Skeletal muscle satellite cell (primary cell): ENCODE measurements at regions not wholly inside any gene's neighbourhood (a gene's known extent, or its start where the extent isn't known, plus 50 kb on each side); places are given as distances from the start of the nearest gene placed in this dataset.

Experiments used
- H3K27me3 ChIP-seq: 2 replicates; pipeline ENCODE4 v1.7.0; 2013; ENCODE audit warnings: low read length; ENCODE audit not compliant: control insufficient read depth, insufficient read depth
- H3K36me3 ChIP-seq: 2 replicates; pipeline ENCODE4 v1.7.0; 2013; ENCODE audit warnings: mild to moderate bottlenecking, control low read depth, low read length; ENCODE audit not compliant: insufficient read depth
- H3K4me1 ChIP-seq: 2 replicates; pipeline ENCODE4 v1.7.0; 2013; ENCODE audit warnings: low read length; ENCODE audit not compliant: control insufficient read depth, insufficient read depth
- H3K4me2 ChIP-seq: 2 replicates; pipeline ENCODE4 v1.7.0; 2013; ENCODE audit warnings: mild to moderate bottlenecking, low read length
- H3K4me3 ChIP-seq: 2 replicates; pipeline ENCODE4 v1.7.0; 2013; ENCODE audit warnings: low read length
- H3K9ac ChIP-seq: 2 replicates; pipeline ENCODE4 v1.7.0; 2013; ENCODE audit warnings: mild to moderate bottlenecking, low read depth, low read length, moderate library complexity
- H3K9me3 ChIP-seq: replicated peaks from 2 replicates; pipeline ENCODE4 v1.7.0; 2013; ENCODE audit warnings: mild to moderate bottlenecking, control low read depth, low read length

DNA sequence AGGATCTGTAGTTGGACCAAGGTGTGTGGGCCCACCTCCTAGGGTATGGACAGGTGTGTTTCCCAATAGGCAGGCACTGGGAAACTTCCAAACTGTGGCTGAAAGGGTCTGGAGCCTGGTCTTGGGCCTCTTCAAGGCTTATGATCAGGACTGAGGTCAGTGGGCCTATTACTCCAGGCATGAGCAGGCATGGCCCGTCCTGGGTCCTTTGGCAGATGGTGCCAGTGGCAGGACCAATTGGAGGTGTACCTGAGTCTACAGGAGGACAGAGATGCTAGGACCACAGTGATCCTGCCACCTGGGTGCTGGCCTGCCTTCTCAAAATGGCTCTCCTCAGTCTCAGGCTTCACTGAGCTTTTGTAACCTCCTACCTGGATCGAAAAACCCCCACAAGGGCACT is 95.4 kb downstream of the RAB18 start:
- H3K36me3 ChIP-seq = no peaks in the 10 kb centered on the region
- no peak overlapping the region for H3K9ac ChIP-seq
- H3K4me3 ChIP-seq = no peak overlapping the region
- H3K27me3 ChIP-seq = no peaks in the 10 kb centered on the region
- no peak overlapping the region for H3K4me2 ChIP-seq
- no peaks in the 10 kb centered on the region for H3K4me1 ChIP-seq
- H3K9me3 ChIP-seq = no peaks in the 10 kb centered on the region

DNA sequence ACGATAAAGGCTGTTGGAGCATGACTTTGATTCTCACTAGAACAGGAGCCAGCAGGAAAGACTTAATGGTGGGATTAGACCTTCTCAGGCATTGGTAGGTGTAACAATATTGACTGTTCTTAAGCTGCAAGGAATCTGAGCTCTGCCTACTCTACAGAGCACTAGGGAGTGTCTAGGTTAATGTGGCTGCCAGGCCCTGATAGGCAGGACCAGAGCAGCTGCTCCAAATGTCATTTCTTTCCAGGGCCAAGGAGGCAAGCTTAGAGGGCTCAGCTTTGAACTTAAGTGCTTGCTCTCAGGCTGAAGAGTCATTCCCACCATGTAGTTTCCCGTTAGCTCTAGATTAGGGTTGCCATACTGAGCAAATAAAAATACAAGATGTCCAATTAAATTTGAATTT is 96.8 kb downstream of the RAB18 start:
- Histone ChIP-seq H3K27me3 (no peaks in the 10 kb centered on the region), H3K36me3 (no peaks in the 10 kb centered on the region), H3K4me3 (no peak overlapping the region), H3K9ac (no peak overlapping the region), H3K4me1 (no peaks in the 10 kb centered on the region), H3K9me3 (no peaks in the 10 kb centered on the region), H3K4me2 (no peak overlapping the region)

DNA sequence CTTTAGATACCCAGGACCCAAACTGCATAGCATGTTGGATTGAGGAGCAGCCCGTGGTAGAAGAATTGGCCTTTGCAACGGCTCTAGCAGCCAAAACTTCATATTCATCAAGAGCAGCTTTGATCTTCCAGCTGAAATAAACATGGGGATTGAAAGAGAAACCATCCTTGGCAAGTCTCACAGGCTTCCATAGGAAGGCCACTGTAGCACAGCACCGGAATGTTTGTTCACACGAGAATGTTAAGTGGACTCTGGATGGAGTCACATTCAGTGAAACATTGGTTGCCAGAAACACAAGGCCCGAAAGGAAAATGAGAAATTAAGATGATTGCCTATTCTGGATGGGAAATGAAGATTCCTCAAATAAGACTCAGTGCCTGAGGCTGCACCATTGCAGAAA is 97.4 kb downstream of the RAB18 start:
- no peaks in the 10 kb centered on the region for H3K9me3 ChIP-seq

DNA sequence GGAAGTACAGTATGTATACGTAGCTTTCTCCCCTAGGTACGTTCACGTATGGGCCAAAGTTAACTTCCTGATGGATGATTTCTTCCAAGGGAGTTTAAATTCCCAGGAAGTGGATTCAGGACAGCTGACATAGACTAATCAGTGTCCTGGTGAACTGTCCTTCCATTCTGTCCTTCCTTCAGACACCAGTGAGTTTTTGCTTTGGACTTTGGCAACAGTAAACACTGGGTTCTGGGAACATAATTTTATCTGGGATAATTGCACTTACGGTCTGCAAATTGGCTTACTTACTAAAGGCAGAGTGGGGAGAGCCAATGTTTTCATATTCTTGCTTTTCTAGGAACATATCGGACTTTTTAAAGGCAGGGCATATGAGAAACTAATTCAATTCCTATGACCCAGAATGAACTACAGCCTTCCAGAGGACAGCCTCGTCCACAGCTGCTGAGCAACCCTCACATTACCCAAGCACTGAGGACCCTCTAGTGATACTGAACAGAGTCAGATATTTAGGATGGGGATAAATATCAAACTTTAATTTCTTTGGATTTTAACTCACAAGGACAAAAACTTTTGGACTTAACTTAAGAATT is 97.9 kb downstream of the RAB18 start:
- no peaks in the 10 kb centered on the region for H3K36me3 ChIP-seq
- H3K9ac ChIP-seq = no peak overlapping the region
- no peaks in the 10 kb centered on the region for H3K27me3 ChIP-seq
- H3K4me3 ChIP-seq = no peak overlapping the region
- no peaks in the 10 kb centered on the region for H3K4me1 ChIP-seq
- H3K9me3 ChIP-seq = no peaks in the 10 kb centered on the region
- no peak overlapping the region for H3K4me2 ChIP-seq

More for the DNA sequence above, 97.4 kb downstream of the RAB18 start:
- Histone ChIP-seq H3K4me2 (no peak overlapping the region), H3K36me3 (no peaks in the 10 kb centered on the region), H3K4me1 (no peaks in the 10 kb centered on the region), H3K9ac (no peak overlapping the region), H3K4me3 (no peak overlapping the region), H3K27me3 (no peaks in the 10 kb centered on the region)

DNA sequence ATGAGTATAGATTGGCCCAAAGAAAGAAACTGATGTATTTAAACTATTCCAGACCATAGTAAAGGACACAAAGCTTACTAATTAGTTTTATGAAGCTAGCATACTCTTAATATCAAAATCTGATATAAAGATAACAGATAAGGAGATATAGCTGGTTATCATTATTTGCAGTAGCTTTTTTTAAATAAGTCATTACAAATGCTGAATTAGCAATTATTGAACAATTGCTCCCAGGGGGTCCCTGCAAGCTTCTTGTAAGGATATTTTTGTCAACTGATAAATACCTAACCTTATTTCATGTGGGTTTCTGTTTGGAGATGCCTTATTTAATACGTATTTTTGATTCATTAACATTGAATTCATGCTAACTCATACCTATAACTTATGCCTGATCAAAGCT is 99.0 kb downstream of the RAB18 start:
- Histone ChIP-seq H3K36me3 (no peaks in the 10 kb centered on the region), H3K4me3 (no peak overlapping the region), H3K27me3 (no peaks in the 10 kb centered on the region), H3K4me1 (no peaks in the 10 kb centered on the region), H3K4me2 (no peak overlapping the region), H3K9me3 (no peaks in the 10 kb centered on the region), H3K9ac (no peak overlapping the region)

DNA sequence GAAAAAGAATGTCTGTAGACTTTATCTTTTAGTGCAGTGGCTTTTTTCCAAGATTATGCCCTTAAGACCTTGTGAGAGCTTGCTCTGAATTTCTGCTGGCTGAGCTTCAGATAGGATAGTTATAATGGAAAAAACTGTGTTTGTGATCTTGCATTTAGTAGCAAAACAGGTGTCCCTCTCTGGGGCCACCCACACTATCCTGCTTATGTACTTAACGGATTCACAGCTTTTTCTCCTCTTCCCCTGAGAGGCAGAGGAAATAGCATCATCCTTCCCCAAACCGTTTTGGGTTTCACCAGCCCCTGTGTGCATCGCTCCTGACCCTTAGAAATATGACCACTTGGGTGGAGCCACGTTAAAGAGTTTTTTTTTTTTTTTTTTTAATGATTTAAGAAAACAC is 101.2 kb downstream of the RAB18 start:
- no peak overlapping the region for H3K4me2 ChIP-seq
- H3K4me1 ChIP-seq = no peaks in the 10 kb centered on the region
- H3K9me3 ChIP-seq = no peaks in the 10 kb centered on the region
- H3K36me3 ChIP-seq = no peaks in the 10 kb centered on the region
- no peaks in the 10 kb centered on the region for H3K27me3 ChIP-seq
- H3K4me3 ChIP-seq = no peak overlapping the region
- H3K9ac ChIP-seq = no peak overlapping the region

DNA sequence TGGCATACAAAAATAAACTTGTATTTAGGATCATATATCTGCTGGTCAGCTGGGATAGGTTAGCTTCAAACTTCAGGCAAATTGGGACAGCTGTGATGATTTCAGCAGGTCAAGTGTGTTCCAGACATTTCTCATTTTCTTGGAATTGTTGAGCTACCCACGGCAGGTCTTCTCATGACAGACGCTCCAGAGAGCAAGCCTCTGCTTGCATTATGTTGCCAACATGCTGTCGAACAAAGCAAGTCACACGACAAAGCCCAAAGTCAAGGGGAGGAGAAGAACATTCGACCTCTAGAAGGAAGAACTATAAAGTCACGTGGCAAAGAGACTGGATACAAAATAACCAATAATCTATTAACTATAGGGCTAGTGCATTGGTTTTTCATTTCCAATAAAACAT is 103.5 kb downstream of the RAB18 start:
- H3K27me3 ChIP-seq = no peaks in the 10 kb centered on the region
- H3K36me3 ChIP-seq = no peaks in the 10 kb centered on the region
- peaks cover 4% of the 10 kb centered on the region for H3K4me1 ChIP-seq
- no peak overlapping the region for H3K4me2 ChIP-seq
- H3K9ac ChIP-seq = no peak overlapping the region
- H3K4me3 ChIP-seq = no peak overlapping the region
- H3K9me3 ChIP-seq = no peaks in the 10 kb centered on the region

DNA sequence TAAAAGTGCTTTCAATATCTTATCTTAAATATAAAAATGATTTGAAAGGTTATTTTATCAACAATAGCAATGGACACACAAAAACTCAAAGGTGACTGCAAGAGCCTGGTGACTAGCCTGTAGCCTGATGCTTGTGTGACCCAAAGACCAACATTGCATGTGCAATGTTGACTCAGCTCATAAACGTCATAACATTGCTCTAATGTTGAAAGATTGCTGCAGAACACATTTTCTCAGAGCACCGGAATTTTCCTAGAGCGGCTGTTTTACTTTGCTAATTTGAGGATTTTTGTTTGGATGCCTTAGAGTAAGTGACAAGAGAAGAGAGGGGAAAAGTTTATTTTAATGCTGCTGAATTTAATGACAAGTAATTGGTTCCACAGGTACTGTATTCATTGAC is 107.1 kb downstream of the RAB18 start:
- Histone ChIP-seq H3K4me2 (no peak overlapping the region), H3K9ac (no peak overlapping the region), H3K9me3 (no peaks in the 10 kb centered on the region), H3K4me3 (no peak overlapping the region), H3K27me3 (no peaks in the 10 kb centered on the region), H3K4me1 (peaks cover 4% of the 10 kb centered on the region), H3K36me3 (no peaks in the 10 kb centered on the region)

DNA sequence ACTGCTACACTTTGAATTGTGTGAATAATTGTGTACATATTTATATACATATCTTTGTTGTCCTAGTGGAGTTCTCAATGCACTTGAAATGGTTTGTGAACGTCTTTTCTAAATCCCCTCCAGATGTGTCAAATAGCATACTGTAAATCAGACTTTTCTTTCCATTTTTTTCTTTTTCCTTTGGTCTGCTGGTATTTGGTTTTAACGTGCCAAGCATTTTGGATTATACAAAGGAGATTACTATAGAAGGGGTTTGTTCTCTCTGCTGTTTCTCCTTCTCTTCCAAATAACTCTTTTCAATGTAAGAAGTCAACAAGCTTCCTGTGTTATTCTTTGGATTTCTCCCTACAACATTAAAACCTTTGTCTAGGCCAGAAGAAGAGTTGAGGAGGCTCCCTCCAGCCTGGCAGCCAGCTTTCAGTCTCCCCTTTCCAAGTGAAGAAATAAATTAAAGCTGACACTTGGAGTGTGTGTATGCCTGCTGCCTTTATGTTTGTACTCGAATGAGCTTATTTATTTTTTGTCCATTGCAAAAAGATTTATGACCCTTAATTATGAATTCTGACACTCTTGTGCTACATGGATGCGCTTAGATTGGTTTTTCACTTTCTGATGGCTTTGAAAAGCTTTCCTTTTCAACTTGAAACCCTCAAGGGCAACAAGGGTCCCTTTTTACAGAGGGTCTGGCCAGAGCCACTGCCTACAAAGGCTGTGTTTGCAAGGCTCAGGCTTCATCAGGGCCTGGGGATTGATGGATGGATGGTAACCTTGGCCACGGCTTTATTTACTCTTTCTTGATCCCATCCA is 107.8 kb downstream of the RAB18 start:
- Histone ChIP-seq H3K36me3 (no peaks in the 10 kb centered on the region), H3K9me3 (no peaks in the 10 kb centered on the region), H3K27me3 (no peaks in the 10 kb centered on the region), H3K9ac (no peak overlapping the region), H3K4me2 (no peak overlapping the region), H3K4me3 (no peak overlapping the region), H3K4me1 (peaks cover 4% of the 10 kb centered on the region)

DNA sequence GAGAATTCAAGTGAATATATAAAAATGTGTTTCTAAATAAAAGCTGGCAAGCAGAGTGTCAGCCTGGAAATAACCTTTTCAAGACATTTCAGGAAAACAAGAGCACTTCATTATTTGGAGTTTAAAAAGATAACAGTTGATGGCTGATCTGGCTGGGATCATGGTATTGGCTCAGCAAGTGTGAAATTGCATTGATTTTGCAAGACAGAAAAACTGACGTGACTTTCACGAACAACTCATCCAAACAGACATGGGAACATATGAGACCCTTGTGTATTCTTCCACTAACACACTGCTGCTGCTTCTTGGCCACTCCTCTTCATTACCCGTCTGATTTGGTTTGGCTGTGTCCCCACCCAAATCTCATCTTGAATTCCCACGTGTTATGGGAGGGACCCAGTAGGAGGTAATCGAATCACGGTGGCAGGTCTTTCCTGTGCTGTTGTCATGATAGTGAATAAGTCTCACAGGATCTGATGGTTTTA is 108.5 kb downstream of the RAB18 start:
- no peak overlapping the region for H3K9ac ChIP-seq
- H3K4me3 ChIP-seq = no peak overlapping the region
- no peaks in the 10 kb centered on the region for H3K27me3 ChIP-seq
- no peak overlapping the region for H3K4me2 ChIP-seq
- H3K36me3 ChIP-seq = no peaks in the 10 kb centered on the region
- H3K4me1 ChIP-seq = peaks cover 4% of the 10 kb centered on the region
- no peaks in the 10 kb centered on the region for H3K9me3 ChIP-seq

DNA sequence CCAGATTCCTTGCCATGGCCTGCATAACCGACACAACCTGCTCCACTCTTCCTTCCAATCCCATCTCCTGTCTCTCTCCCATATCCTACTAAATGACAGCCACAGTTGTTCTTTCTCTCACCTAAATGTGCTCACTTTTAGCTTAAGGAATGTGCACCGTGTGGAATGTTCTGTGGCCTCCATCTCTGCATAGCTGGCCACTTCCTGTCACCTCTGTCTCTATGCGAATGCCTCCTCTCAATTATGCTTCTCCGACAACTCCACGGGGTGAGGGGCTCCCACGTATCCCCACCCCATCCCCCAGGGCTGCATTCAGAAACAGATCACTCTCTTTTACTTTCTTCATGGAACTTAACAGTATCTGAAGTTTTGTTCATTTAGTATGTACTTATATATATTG is 110.7 kb downstream of the RAB18 start:
- Histone ChIP-seq H3K36me3 (no peaks in the 10 kb centered on the region), H3K27me3 (no peaks in the 10 kb centered on the region), H3K9me3 (no peaks in the 10 kb centered on the region), H3K9ac (no peak overlapping the region), H3K4me3 (no peak overlapping the region), H3K4me2 (no peak overlapping the region), H3K4me1 (peaks cover 11% of the 10 kb centered on the region)
